OCI-LY7 (cell line): ENCODE measurements at regions not wholly inside any gene's neighbourhood (a gene's known extent, or its start where the extent isn't known, plus 50 kb on each side); places are given as distances from the start of the nearest gene placed in this dataset.

Experiments used
- BruUV-seq: library from RNA; stranded (reverse); fragments of 400-500 nt; replicated peaks from 2 replicates; lab custom pipeline; 2021; lab: Mats Ljungman, UMichigan
- CTCF ChIA-PET: fragments of 300-600 bp; sonication (Branson Sonifier 250); formaldehyde crosslinking; loops from one replicate; lab custom pipeline; 2022; ENCODE audit warnings: antibody characterized with exemption; ENCODE audit not compliant: unreplicated experiment; lab: Charles Lee
- POLR2A ChIA-PET: fragments of 300-600 bp; sonication (Branson Sonifier 250); formaldehyde crosslinking; loops from one replicate; lab custom pipeline; 2022; ENCODE audit warnings: antibody characterized with exemption; lab: Charles Lee
- DNase-seq: peaks from one replicate; pipeline ENCODE4 v3.0.0-alpha.2; 2015; ENCODE audit warnings: low spot score
- H2AFZ ChIP-seq: fragments of 200-600 bp; sonication (generic), shearing (Covaris generic); 2 replicates; pipeline ENCODE4 v1.6.1; 2014; ENCODE audit warnings: mild to moderate bottlenecking, antibody characterized with exemption, low read length, moderate library complexity
- H3K27ac ChIP-seq: fragments of 200-600 bp; sonication (generic); 2 replicates; pipeline ENCODE4 v1.5.1; 2014; ENCODE audit warnings: mixed run types, low read depth, mild to moderate bottlenecking, moderate library complexity, low read length, inconsistent platforms; ENCODE audit not compliant: poor library complexity, severe bottlenecking
- H3K36me3 ChIP-seq: fragments of 200-600 bp; sonication (generic); 2 replicates; pipeline ENCODE4 v1.6.1; 2014; ENCODE audit warnings: mild to moderate bottlenecking, antibody characterized with exemption, low read length, moderate library complexity, mixed read lengths; ENCODE audit not compliant: insufficient read depth
- H3K4me1 ChIP-seq: fragments of 200-600 bp; sonication (generic); 2 replicates; pipeline ENCODE4 v1.5.1; 2014; ENCODE audit warnings: mild to moderate bottlenecking, low read length; ENCODE audit not compliant: insufficient read depth, poor library complexity, severe bottlenecking
- H3K4me2 ChIP-seq: fragments of 200-600 bp; sonication (generic); 2 replicates; pipeline ENCODE4 v1.6.1; 2014; ENCODE audit warnings: mild to moderate bottlenecking, low read length
- H3K4me3 ChIP-seq: fragments of 200-600 bp; sonication (generic); 2 replicates; pipeline ENCODE4 v1.5.1; 2014; ENCODE audit warnings: mild to moderate bottlenecking, low read depth, low read length; ENCODE audit not compliant: poor library complexity, severe bottlenecking
- H3K79me2 ChIP-seq: fragments of 200-600 bp; sonication (generic); 2 replicates; pipeline ENCODE4 v1.6.1; 2016; ENCODE audit warnings: low read depth, mild to moderate bottlenecking, low read length, moderate library complexity, mixed read lengths; ENCODE audit not compliant: insufficient read depth
- H3K9me2 ChIP-seq: fragments of 200-600 bp; sonication (generic); 2 replicates; pipeline ENCODE4 v1.6.1; 2016; ENCODE audit warnings: mild to moderate bottlenecking, low read length, mixed read lengths; ENCODE audit not compliant: insufficient read depth
- H3K9me3 ChIP-seq: fragments of 200-600 bp; sonication (generic); 2 replicates; pipeline ENCODE4 v1.6.1; 2014; ENCODE audit warnings: mild to moderate bottlenecking, mixed run types, low read length, mixed read lengths
- H4K20me1 ChIP-seq: fragments of 200-600 bp; sonication (generic); 2 replicates; pipeline ENCODE4 v1.6.1; 2014; ENCODE audit warnings: mild to moderate bottlenecking, antibody characterized with exemption, low read length, moderate library complexity, mixed read lengths; ENCODE audit not compliant: insufficient read depth
- CTCF ChIP-seq: fragments of 200-600 bp; sonication (generic); conservative IDR thresholded peaks from 2 replicates; pipeline ENCODE4 v1.5.1; 2014; ENCODE audit warnings: mild to moderate bottlenecking, antibody characterized with exemption, low read length, moderate library complexity, mixed read lengths
- EZH2phosphoT487 ChIP-seq: fragments of 200-600 bp; sonication (generic); IDR thresholded peaks from 2 replicates; pipeline ENCODE4 v1.6.1; 2018; ENCODE audit warnings: low read depth, borderline replicate concordance, mild to moderate bottlenecking, mixed run types, antibody characterized with exemption, low read length, moderate library complexity, mixed read lengths
- intact Hi-C: fragments of 100-400 bp; cut with micrococcal nuclease; formaldehyde crosslinking; loops from one replicate; pipeline ENCODE4 v1.10.0; 2022; ENCODE audit not compliant: unreplicated experiment

GRCh38 chr7:131745390-131746248 is 189.2 kb upstream of the PODXL start:
- Histone ChIP-seq H3K4me1 (no peaks in the 10 kb centered on the region), H3K4me3 (no peak overlapping the region), H3K79me2 (no peaks in the 10 kb centered on the region), H3K27ac (no peak overlapping the region), H3K9me3 (no peaks in the 10 kb centered on the region), H3K4me2 (no peak overlapping the region), H3K9me2 (no peaks in the 10 kb centered on the region), H2AFZ (no peak overlapping the region), H3K36me3 (no peaks in the 10 kb centered on the region), H4K20me1 (no peaks in the 10 kb centered on the region)
- CTCF ChIA-PET = no interaction called here
- BruUV-seq = no TSS peak
- no peak for DNase-seq
- POLR2A ChIA-PET = no interaction called here
- no peak for TF ChIP-seq CTCF
- TF ChIP-seq EZH2phosphoT487 = no peak
- intact Hi-C loops = no loop called here

GRCh38 chr7:131741446-131741845 is 185.0 kb upstream of the PODXL start:
- Histone ChIP-seq H3K9me3 (no peaks in the 10 kb centered on the region), H3K4me3 (no peak overlapping the region), H2AFZ (no peak overlapping the region), H3K36me3 (no peaks in the 10 kb centered on the region), H3K4me1 (no peaks in the 10 kb centered on the region), H3K9me2 (no peaks in the 10 kb centered on the region), H4K20me1 (no peaks in the 10 kb centered on the region), H3K79me2 (no peaks in the 10 kb centered on the region), H3K27ac (no peak overlapping the region), H3K4me2 (no peak overlapping the region)
- no TSS peak for BruUV-seq
- intact Hi-C loops = no loop called here
- no peak for DNase-seq
- ChIA-PET POLR2A (interaction anchor here (0.5 kb wide), 1 partner anchor 21 kb away, joined by 3 read pairs; no protein-coding TSS in a partner anchor), CTCF (no interaction called here)
- no peak for TF ChIP-seq CTCF
- no peak for TF ChIP-seq EZH2phosphoT487
